ENCODE measurements at regions not wholly inside any gene's neighbourhood (a gene's known extent, or its start where the extent isn't known, plus 50 kb on each side); places are given as distances from the start of the nearest gene placed in this dataset.
"Not testable (repeated sequence)": the region's sequence is repeated elsewhere in the genome, so short reads cannot be mapped to it uniquely, and the experiment has no call there.

DNA sequence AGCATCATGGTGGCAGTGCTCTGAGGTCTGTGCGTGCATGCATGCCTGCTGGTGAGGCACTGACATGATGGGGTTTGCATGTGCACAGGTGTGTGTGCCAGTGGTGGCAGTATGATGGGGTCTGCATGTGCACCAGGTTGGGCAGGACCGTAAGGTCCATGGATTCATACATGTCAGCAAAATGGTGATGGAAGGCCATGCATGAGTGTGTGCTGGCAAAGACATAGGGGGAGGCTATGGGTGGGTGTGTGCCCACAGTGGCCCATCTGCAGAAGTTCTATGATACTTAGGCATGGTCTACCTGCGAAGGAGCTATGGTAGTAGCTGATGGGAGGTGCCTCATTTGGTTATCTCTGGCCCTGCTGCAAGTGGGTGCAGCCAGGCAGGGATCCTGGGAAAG, 348.0 kb upstream of the TARS1 start:
- H2AK5ac ChIP-seq (ENCODE audit: low read depth, low read length) = peak overlapping the region; percentile 6
- no peak overlapping the region for H2BK120ac ChIP-seq (ENCODE audit: low read depth, low read length)
- H2AFZ ChIP-seq (ENCODE audit: low read length) = no peak overlapping the region
- no peak overlapping the region for H3K9ac ChIP-seq (ENCODE audit: low read depth, low read length, poor library complexity)
- H3K4me1 ChIP-seq (ENCODE audit: control insufficient read depth in 2 of 2, insufficient read depth in 1 of 2, low read depth in 1 of 2, low read length in 2 of 2) = no peaks in the 10 kb centered on the region
- peak overlapping the region; percentile 48 for H3K18ac ChIP-seq (ENCODE audit: low read length)
- DNase-seq (ENCODE audit: low spot score) = no peak
- H3K79me1 ChIP-seq (ENCODE audit: low read depth, low read length) = no peaks in the 10 kb centered on the region
- H3K27me3 ChIP-seq (ENCODE audit: control insufficient read depth in 3 of 3, insufficient read depth in 3 of 3, low read depth in 1 of 3, low read length in 3 of 3) = no peaks in the 10 kb centered on the region
- H4K91ac ChIP-seq (ENCODE audit: low read depth, low read length, poor library complexity) = no peak overlapping the region
- no peak overlapping the region for H2BK12ac ChIP-seq (ENCODE audit: low read length)
- no peak overlapping the region for H3K4me2 ChIP-seq (ENCODE audit: insufficient read depth, low read length, poor library complexity, severe bottlenecking)
- H3K4ac ChIP-seq (ENCODE audit: low read length) = no peak overlapping the region
- H3K9me3 ChIP-seq (replicated peaks in 1 of 2; ENCODE audit: control insufficient read depth in 2 of 2, insufficient read depth in 1 of 2, low read depth in 1 of 2, low read length in 2 of 2) = no peaks in the 10 kb centered on the region
- H3K23ac ChIP-seq (ENCODE audit: low read depth, low read length, poor library complexity) = peak overlapping the region; percentile 90
- H4K8ac ChIP-seq (ENCODE audit: low read depth, low read length) = peak overlapping the region; percentile 87
- no peak overlapping the region for H2BK15ac ChIP-seq (ENCODE audit: low read length)
- no peak overlapping the region for H3K27ac ChIP-seq (replicated peaks; ENCODE audit: low read length)
- no CpG with 5 or more reads among the region's 3 CpGs for WGBS, 2 donors (ENCODE audit: extremely low coverage in 2 of 2, insufficient read length in 2 of 2, insufficient replicate concordance in 1 of 2)
- H3K14ac ChIP-seq (ENCODE audit: low read length) = peak overlapping the region; percentile 85
- H3K36me3 ChIP-seq (replicated peaks in 1 of 2; ENCODE audit: control insufficient read depth in 2 of 2, insufficient read depth in 2 of 2, low read length in 2 of 2) = no peaks in the 10 kb centered on the region
- H2BK5ac ChIP-seq (ENCODE audit: low read length) = no peak overlapping the region
- peak overlapping the region in 1 of 2 donors; percentile 62 for H3K4me3 ChIP-seq (ENCODE audit: low read length in 2 of 2)

- H3K27ac ChIP-seq (replicated peaks; ENCODE audit: low read length) = no peak overlapping the region
- no peaks in the 10 kb centered on the region for H3K79me1 ChIP-seq (ENCODE audit: low read depth, low read length)
- WGBS, 2 donors (ENCODE audit: extremely low coverage in 2 of 2, insufficient read length in 2 of 2, insufficient replicate concordance in 1 of 2) = no CpG with 5 or more reads among the region's 7 CpGs
- H3K36me3 ChIP-seq (replicated peaks in 1 of 2; ENCODE audit: control insufficient read depth in 2 of 2, insufficient read depth in 2 of 2, low read length in 2 of 2) = no peaks in the 10 kb centered on the region
- H4K91ac ChIP-seq (ENCODE audit: low read depth, low read length, poor library complexity) = no peak overlapping the region
- no peak overlapping the region for H3K14ac ChIP-seq (ENCODE audit: low read length)
- no peak overlapping the region for H2BK15ac ChIP-seq (ENCODE audit: low read length)
- H2BK5ac ChIP-seq (ENCODE audit: low read length) = no peak overlapping the region
- H3K27me3 ChIP-seq (ENCODE audit: control insufficient read depth in 3 of 3, insufficient read depth in 3 of 3, low read depth in 1 of 3, low read length in 3 of 3) = no peaks in the 10 kb centered on the region
- H3K4me3 ChIP-seq (ENCODE audit: low read length in 2 of 2) = no peak overlapping the region
- no peak overlapping the region for H2AFZ ChIP-seq (ENCODE audit: low read length)
- H3K4me1 ChIP-seq (ENCODE audit: control insufficient read depth in 2 of 2, insufficient read depth in 1 of 2, low read depth in 1 of 2, low read length in 2 of 2) = no peaks in the 10 kb centered on the region
- H3K9me3 ChIP-seq (replicated peaks in 1 of 2; ENCODE audit: control insufficient read depth in 2 of 2, insufficient read depth in 1 of 2, low read depth in 1 of 2, low read length in 2 of 2) = peaks cover 0 to 5% of the 10 kb centered on the region in 2 donors
- H4K8ac ChIP-seq (ENCODE audit: low read depth, low read length) = no peak overlapping the region
- H3K23ac ChIP-seq (ENCODE audit: low read depth, low read length, poor library complexity) = no peak overlapping the region
- H2AK5ac ChIP-seq (ENCODE audit: low read depth, low read length) = no peak overlapping the region
- H3K9ac ChIP-seq (ENCODE audit: low read depth, low read length, poor library complexity) = no peak overlapping the region
- H3K18ac ChIP-seq (ENCODE audit: low read length) = no peak overlapping the region
- H2BK12ac ChIP-seq (ENCODE audit: low read length) = no peak overlapping the region
- no peak overlapping the region for H2BK120ac ChIP-seq (ENCODE audit: low read depth, low read length)
- no peak for DNase-seq (ENCODE audit: low spot score)
- H3K4ac ChIP-seq (ENCODE audit: low read length) = no peak overlapping the region
- no peak overlapping the region for H3K4me2 ChIP-seq (ENCODE audit: insufficient read depth, low read length, poor library complexity, severe bottlenecking)
Observed at GRCh38 chr5:33102551-33102950, 338.2 kb upstream of the TARS1 start.

GRCh38 chr5:33105521-33105941, 335.2 kb upstream of the TARS1 start:
- no peaks in the 10 kb centered on the region for H3K4me1 ChIP-seq (ENCODE audit: control insufficient read depth in 2 of 2, insufficient read depth in 1 of 2, low read depth in 1 of 2, low read length in 2 of 2)
- H3K36me3 ChIP-seq (replicated peaks in 1 of 2; ENCODE audit: control insufficient read depth in 2 of 2, insufficient read depth in 2 of 2, low read length in 2 of 2) = no peaks in the 10 kb centered on the region
- WGBS, 2 donors (ENCODE audit: extremely low coverage in 2 of 2, insufficient read length in 2 of 2, insufficient replicate concordance in 1 of 2) = no CpG with 5 or more reads among the region's 1 CpG
- no peak overlapping the region for H3K27ac ChIP-seq (replicated peaks; ENCODE audit: low read length)
- H3K9me3 ChIP-seq (replicated peaks in 1 of 2; ENCODE audit: control insufficient read depth in 2 of 2, insufficient read depth in 1 of 2, low read depth in 1 of 2, low read length in 2 of 2) = peaks cover 0 to 6% of the 10 kb centered on the region in 2 donors
- H2BK15ac ChIP-seq (ENCODE audit: low read length) = no peak overlapping the region
- no peaks in the 10 kb centered on the region for H3K27me3 ChIP-seq (ENCODE audit: control insufficient read depth in 3 of 3, insufficient read depth in 3 of 3, low read depth in 1 of 3, low read length in 3 of 3)
- no peak overlapping the region for H3K18ac ChIP-seq (ENCODE audit: low read length)
- H2AK5ac ChIP-seq (ENCODE audit: low read depth, low read length) = no peak overlapping the region
- no peak overlapping the region for H3K4me2 ChIP-seq (ENCODE audit: insufficient read depth, low read length, poor library complexity, severe bottlenecking)
- no peak overlapping the region for H4K8ac ChIP-seq (ENCODE audit: low read depth, low read length)
- no peak overlapping the region for H3K4ac ChIP-seq (ENCODE audit: low read length)
- no peak for DNase-seq (ENCODE audit: low spot score)
- H3K14ac ChIP-seq (ENCODE audit: low read length) = no peak overlapping the region
- no peak overlapping the region for H3K23ac ChIP-seq (ENCODE audit: low read depth, low read length, poor library complexity)
- H2BK12ac ChIP-seq (ENCODE audit: low read length) = no peak overlapping the region
- no peaks in the 10 kb centered on the region for H3K79me1 ChIP-seq (ENCODE audit: low read depth, low read length)
- no peak overlapping the region for H3K9ac ChIP-seq (ENCODE audit: low read depth, low read length, poor library complexity)
- H4K91ac ChIP-seq (ENCODE audit: low read depth, low read length, poor library complexity) = no peak overlapping the region
- no peak overlapping the region for H2BK5ac ChIP-seq (ENCODE audit: low read length)
- H2AFZ ChIP-seq (ENCODE audit: low read length) = no peak overlapping the region
- H2BK120ac ChIP-seq (ENCODE audit: low read depth, low read length) = no peak overlapping the region
- no peak overlapping the region for H3K4me3 ChIP-seq (ENCODE audit: low read length in 2 of 2)

GRCh38 chr5:33110496-33110895, 330.3 kb upstream of the TARS1 start:
- H3K18ac ChIP-seq (ENCODE audit: low read length); H3K9me3 ChIP-seq (replicated peaks in 1 of 2; ENCODE audit: control insufficient read depth in 2 of 2, insufficient read depth in 1 of 2, low read depth in 1 of 2, low read length in 2 of 2); H3K79me1 ChIP-seq (ENCODE audit: low read depth, low read length); H3K14ac ChIP-seq (ENCODE audit: low read length); H2AK5ac ChIP-seq (ENCODE audit: low read depth, low read length); H2BK120ac ChIP-seq (ENCODE audit: low read depth, low read length); H3K4me1 ChIP-seq (ENCODE audit: control insufficient read depth in 2 of 2, insufficient read depth in 1 of 2, low read depth in 1 of 2, low read length in 2 of 2); H3K27ac ChIP-seq (replicated peaks; ENCODE audit: low read length); H4K91ac ChIP-seq (ENCODE audit: low read depth, low read length, poor library complexity); H2BK12ac ChIP-seq (ENCODE audit: low read length); H4K8ac ChIP-seq (ENCODE audit: low read depth, low read length); H3K4me3 ChIP-seq (ENCODE audit: low read length in 2 of 2); H3K36me3 ChIP-seq (replicated peaks in 1 of 2; ENCODE audit: control insufficient read depth in 2 of 2, insufficient read depth in 2 of 2, low read length in 2 of 2); H2AFZ ChIP-seq (ENCODE audit: low read length); H3K23ac ChIP-seq (ENCODE audit: low read depth, low read length, poor library complexity); H3K4me2 ChIP-seq (ENCODE audit: insufficient read depth, low read length, poor library complexity, severe bottlenecking); H3K4ac ChIP-seq (ENCODE audit: low read length); H2BK5ac ChIP-seq (ENCODE audit: low read length); H3K27me3 ChIP-seq (ENCODE audit: control insufficient read depth in 3 of 3, insufficient read depth in 3 of 3, low read depth in 1 of 3, low read length in 3 of 3); H3K9ac ChIP-seq (ENCODE audit: low read depth, low read length, poor library complexity); DNase-seq (ENCODE audit: low spot score); H2BK15ac ChIP-seq (ENCODE audit: low read length): not testable (repeated sequence)
- no CpG with 5 or more reads among the region's 2 CpGs for WGBS, 2 donors (ENCODE audit: extremely low coverage in 2 of 2, insufficient read length in 2 of 2, insufficient replicate concordance in 1 of 2)
